Activated CD4-positive, alpha-beta T cell treated with anti-CD3 and anti-CD28 coated beads, Interleukin-2, amount 50 U/mL, for 16 hours (primary cell): ENCODE measurements at regions not wholly inside any gene's neighbourhood (a gene's known extent, or its start where the extent isn't known, plus 50 kb on each side); places are given as distances from the start of the nearest gene placed in this dataset.
"Not testable (repeated sequence)": the region's sequence is repeated elsewhere in the genome, so short reads cannot be mapped to it uniquely, and the experiment has no call there.

Source experiments
- DNase-seq: peaks from one replicate; pipeline ENCODE4 v3.0.0-alpha.2; 2020

DNA sequence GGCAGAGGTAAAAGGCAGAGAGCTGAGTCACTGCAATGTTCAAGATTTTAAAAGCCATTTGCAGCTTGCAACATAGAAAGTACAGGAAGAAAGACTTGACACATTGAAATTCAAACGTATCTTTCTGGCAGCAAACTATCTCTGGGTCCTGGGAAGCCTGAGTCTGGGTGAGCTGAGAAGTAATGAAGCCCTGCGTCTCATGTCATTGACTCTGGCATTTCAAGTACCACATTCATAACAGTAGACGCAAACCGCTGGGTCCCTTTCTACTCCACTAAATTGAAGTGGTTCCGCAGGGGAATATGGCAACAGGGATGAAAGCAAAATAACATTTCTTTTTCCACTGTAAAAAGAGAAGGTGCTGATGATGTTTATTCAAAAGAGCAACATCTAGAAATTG, 694.3 kb downstream of the BRINP1 start:
- no peak for DNase-seq

DNA sequence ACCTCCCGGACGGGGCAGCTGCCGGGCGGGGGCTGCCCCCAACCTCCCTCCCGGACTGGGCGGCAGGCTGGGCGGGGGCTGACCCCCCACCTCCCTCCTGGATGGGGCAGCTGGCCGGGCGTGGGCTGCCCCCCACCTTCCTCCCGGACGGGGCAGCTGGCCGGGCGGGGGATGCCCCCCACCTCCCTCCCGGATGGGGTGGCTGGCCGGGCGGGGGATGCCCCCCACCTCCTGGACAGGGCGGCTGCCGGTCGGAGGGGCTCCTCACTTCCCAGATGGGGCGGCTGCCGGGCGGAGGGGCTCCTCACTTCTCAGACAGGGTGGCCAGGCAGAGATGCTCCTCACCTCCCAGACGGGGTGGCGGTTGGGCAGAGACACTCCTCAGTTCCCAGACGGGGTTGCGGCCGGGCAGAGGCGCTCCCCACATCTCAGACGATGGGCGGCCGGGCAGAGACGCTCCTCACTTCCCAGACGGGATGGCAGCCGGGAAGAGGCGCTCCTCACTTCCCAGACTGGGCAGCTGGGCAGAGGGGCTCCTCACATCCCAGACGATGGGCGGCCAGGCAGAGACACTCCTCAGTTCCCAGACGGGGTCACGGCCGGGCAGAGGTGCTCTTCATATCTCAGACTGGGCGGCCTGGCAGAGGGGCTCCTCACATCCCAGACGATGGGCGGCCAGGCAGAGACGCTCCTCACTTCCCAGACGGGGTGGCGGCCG, 691.1 kb downstream of the BRINP1 start:
- DNase-seq: not testable (repeated sequence)

DNA sequence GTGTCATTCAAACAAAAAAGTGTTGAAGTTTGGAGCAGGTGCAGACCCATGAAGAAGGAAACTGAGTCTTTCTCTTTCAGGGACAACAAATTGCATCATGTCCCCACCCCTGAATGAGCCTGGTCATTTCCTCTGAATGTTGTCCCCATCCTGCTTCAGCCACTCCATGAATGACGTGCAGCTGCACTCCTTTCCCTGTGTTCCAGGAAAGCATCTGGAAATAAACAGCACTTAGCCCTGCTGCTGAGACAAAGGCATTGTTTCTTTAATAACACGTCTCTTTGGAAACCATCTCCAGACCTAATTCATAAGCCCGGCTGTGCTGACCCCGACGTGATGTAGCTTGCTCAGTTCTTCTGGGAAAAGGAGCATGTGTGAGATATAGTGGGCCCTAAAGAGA, 682.3 kb downstream of the BRINP1 start:
- no peak for DNase-seq

DNA sequence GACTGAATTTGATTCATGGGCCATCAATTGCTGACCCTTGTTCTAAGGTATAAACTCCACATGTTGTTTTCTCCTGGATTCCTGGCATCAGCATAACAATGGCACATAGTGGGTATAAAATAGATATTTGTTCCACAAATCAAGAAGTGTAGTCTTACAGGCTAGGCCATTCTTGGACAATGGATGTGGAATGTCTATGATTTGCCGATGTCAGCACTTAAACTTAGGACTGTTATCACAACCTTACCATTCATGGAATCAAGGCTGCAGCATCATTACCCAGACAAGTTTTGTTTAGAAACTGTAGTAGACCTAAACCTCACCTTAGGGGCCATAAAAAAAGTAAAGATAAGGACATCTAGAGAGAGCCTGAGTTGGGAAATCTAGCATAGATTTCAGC, 680.0 kb downstream of the BRINP1 start:
- DNase-seq: no peak

DNA sequence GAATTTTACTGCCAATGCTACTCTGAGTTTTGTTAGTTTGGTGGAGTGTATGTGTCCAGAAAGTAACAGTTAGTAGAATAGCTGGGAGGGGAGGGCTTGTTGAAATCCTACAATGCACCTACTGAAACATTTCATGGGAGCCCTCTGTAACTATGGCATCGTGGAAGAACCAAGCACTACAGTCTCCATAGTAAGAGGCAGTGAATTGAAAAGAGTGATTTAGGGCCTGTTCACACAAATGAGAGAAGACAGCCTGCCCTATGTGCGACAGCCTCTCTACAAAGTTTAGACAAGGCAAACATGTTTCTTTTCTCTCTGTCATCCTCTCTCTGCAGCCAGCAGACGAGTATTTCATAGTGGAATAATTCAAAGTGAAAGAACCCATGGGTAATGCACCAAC, 676.6 kb downstream of the BRINP1 start:
- no peak for DNase-seq

DNA sequence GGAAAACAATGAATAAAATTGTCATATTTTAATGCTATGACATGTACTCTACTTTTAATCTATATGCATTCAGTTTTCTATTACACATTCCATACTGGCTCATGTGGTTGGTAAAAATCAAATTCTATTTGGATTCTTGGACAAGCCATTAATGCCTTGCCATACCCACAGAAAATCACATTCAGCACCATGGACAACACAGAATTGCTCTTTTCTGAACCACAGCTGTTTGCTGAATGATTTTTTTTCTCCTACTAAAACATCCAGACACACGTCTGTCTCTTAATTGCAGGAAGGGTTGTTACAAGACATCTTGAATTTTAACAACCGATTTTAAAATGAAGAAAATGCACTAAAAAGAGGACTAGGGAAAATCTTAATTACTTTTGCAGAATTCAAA, 675.6 kb downstream of the BRINP1 start:
- DNase-seq: no peak

DNA sequence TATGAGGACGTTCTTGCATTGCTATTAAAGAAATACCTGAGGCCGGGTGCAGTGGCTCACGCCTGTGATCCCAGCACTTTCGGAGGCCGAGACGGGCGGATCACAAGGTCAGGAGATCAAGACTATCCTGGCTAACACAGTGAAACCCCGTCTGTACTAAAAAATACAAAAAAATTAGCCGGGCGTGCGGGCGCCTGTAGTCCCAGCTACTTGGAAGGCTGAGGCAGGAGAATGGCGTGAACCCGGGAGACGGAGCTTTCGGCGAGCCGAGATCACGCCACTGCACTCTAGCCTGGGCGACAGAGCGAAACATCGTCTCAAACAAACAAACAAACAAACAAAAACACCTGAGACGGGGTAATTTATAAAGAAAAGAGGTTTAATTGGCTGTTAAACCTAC, 674.0 kb downstream of the BRINP1 start:
- DNase-seq: not testable (repeated sequence)

DNA sequence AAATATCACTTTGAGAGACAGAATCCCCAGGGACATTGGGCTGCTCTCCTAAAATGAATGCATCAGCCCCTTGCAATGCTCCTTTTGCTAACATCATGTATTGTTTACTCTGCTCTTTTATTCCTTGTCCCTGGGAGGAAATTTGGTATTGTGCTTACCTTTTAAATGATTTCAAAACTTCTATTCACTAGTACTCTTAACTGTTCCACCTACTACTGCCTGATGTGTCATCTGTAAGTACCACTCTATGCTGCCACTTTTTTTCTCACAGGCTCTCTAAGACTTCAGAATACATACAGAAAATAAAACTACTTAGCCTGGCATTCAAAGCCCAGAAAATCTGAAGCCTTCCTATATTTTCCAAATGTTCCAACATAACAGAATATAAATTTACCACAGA, 667.2 kb downstream of the BRINP1 start:
- DNase-seq: no peak

DNA sequence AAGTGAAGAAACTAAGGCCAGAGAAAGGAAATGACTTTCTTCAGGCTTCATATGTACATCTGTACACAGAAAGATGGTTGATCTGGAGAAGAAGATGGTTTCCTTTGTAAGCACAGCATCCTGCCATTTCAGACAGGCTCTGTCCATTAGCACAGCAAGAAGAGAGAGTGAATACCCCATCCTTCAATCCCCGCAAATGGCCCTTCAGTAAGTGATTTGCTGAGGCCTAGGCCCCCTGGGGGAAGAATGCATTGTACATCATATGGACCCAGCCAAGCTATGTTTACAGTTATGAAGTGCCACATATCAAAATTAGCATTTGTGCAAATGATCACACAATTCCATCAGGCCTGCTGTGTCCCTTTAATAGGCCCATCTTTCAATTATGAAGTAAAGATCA, 657.4 kb downstream of the BRINP1 start:
- DNase-seq: no peak

DNA sequence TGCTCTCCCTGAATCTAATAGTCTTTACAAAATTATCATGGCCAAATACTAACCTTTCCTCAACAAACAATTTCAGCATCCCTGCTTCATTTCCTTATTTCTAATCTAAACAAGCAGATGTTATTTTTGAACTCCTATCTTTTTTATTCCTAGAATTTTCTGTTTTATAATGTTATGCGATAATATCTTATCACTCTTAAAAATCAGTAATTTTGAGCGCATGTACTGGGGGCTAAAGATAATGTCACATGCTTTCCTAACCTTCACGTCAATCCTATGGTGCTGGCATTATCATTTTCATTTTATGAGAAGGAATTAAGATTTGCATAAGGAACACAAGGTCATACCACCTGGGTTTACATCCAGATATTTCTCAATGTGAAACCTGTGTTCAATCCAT, 648.0 kb downstream of the BRINP1 start:
- DNase-seq: no peak

DNA sequence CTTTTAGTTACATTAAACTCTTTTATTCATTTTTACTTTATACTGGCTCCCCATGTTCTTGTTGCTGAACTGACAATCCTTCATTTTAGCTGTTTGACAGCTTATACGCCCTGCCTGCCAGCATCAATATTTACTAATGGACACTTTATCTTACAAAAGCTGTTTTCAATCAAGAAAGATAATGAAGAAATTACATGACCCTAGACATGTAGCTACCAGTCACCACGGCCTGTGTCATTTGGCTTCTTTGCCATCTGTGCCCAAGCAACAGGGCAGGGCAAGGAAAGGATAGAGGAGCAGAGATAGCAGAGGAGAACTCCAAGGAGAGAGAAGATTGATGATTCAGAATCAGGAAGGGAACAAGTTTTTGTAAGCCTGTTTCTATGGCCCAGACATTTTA, 647.3 kb downstream of the BRINP1 start:
- no peak for DNase-seq

DNA sequence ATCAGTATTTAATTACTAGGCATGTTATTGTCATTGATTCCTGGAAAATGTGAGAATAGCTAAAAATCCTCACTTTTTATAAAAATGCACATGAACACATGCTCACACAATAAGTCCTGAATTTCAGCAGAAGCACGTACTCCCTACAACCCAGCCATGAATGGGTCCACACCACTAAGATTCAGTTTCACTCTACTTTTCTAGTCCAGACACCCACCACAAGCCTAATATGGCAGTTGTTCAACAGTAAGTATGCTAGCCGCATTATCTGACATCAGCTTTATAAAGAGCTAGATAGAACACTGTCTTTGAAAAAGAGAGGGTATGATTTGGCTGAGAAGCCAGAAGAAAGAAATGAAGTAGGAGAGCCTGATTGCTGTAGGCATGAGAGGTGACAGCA, 639.3 kb downstream of the BRINP1 start:
- DNase-seq: no peak

DNA sequence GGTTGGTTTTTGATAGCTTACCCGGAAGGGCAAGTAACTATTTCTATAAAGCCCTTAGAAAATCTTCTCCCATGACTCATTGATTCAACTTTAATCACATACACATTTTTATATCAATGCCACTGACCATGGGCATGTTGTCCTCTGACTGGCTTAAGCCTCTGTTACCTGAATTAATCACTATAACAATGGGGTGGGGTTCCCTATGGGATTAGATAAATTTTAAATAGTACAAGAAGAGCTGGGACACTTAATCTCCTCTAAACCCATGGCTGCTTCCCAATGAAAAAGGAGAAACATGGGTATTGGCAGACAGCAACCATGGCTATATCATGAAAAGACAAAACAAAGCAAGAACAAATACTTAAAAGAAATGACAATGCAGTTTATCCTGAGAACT, 636.2 kb downstream of the BRINP1 start:
- no peak for DNase-seq

DNA sequence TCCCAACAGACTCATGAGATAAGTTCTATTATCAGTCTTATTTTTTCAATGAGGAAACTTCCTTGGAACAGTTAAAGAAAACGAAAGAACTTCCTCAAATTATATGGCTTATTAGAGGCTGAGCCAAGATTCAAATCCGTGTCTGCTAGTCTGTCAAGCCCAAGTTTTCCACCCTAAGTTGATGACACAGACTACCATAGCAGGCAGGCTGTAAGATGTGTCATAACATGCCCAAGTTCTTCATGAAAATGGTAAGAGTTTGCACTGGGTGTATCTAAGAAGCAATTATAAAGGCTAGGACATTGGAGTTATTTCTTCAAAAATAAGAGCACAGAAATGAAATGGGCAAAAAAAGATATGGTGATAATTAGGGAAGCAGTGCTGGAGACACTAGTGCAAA, 634.5 kb downstream of the BRINP1 start:
- no peak for DNase-seq

DNA sequence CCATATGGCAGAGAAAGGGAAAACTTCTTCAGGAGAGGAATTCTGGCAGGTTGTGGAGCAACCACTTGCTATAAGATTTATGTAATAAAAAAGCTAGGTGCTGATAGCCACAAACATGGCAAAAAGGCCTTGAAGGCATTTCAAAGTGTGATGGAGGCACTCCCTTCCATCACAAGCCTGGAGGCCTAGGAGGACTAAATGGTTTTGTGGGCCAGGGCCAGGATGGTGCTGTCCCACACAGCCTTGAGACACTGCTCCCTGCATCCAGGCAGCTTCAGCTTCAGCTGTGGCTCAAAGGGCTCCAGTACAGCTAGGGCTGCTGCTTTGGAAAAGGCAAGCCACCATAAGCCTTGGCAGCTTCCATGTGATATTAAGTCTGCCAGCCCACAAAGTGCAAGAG, 632.8 kb downstream of the BRINP1 start:
- no peak for DNase-seq

DNA sequence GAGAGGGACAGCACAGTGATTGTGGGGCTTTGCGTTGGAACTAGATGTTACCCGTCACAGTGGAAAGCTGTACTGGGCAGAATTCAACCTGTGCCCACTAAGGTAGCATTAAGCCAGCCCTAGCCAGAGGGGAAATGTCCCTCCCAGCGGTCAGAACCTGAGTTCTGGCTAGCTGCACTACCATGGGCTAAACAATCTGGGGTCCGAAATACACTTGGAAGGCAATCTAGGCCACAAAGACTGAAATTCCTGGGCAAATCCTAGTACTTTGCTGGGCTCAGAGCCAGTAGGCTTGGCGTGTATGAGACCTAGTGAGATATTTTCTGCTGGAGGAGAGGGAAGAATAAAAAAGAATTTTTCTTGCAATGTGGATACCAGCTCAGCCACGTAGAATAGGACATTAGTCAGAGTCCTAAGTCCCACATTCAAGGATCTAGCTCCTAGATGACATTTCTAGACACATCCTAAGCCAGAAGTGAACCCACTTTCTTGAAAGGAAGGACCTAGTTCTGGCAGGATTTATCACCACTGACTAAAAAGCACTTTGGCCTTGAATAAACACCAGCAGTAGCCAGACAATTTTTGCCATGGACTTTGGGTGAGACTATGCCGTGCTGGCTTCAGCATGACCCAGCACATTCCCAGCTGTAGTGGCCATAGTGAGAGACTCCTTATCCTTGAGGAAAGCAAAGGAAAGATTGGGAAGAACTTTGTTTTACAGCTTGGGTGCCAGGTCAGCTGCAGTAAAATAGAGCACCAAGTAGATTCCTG, 618.0 kb downstream of the BRINP1 start:
- no peak for DNase-seq

DNA sequence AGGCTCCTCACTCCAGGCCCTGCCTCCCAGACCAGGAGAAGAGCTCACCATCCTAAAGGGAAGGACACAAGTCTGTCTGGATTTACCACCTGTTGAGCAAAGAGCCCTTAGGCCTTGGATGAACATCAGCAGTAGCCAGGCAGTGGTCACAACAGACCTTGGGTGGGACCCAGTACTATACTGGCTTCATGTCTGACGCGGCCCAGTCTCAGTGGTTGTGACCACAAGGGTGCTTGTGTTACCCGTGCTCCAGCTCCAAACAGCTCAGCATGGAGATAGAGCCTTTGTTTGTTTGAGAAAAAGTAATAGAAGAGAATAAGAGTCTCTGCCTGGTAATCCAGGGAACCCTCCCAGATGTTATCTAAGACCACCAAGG, 617.4 kb downstream of the BRINP1 start:
- DNase-seq: no peak

DNA sequence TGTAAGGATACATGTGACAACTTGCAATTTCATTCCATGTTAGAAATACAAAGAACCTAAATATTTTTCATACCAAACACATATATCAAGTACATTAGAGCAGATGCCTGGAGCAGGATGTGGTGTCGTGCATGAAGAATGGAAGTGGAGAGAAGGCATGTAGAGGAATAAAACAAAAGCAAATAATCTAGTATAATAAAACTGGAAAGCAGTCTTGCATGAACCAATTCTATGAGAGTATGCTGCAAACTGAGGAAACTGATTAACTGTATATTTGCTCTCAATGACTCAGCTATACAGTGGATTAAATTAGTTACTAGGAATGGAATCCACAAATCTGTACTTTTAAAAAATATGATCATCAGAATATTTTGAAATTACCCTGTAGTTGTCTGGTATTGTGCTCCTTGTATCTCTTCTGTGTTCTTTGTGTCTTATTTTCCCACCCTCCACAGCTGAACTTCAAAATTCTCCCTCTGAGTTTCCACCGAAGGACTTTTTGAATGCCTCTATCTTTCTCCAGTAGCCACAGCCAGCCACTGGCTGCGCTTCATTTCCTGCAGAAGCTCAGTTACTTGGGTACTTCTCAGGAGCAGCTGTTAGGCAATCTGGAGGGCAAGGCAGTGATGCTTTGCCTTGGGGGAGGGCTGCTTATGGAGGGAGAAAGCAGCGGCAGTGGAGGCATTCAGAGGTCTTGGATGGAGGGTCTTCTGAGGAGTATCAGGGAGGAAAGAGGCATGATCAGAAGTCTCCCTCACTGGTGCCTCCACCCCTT, 608.0 kb downstream of the BRINP1 start:
- DNase-seq: no peak

DNA sequence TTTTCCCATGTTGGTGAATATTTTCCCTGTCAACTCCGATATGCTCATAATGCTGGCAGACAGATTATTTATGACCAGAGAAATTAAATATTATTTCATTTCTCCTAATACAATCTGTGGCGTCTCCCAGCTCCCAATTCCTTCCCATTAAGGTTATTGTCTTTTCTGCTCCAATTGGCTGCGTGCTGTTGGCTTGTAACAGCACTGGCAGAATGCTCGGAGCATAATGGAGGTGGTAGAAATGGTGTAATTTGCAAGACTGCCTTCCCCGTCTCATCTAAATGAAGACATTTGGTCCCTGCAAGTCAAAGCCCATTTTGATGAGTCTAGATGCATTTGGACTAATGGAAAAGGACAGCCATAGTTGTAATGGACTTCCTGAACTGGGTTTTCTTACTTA, 601.7 kb downstream of the BRINP1 start:
- no peak for DNase-seq

DNA sequence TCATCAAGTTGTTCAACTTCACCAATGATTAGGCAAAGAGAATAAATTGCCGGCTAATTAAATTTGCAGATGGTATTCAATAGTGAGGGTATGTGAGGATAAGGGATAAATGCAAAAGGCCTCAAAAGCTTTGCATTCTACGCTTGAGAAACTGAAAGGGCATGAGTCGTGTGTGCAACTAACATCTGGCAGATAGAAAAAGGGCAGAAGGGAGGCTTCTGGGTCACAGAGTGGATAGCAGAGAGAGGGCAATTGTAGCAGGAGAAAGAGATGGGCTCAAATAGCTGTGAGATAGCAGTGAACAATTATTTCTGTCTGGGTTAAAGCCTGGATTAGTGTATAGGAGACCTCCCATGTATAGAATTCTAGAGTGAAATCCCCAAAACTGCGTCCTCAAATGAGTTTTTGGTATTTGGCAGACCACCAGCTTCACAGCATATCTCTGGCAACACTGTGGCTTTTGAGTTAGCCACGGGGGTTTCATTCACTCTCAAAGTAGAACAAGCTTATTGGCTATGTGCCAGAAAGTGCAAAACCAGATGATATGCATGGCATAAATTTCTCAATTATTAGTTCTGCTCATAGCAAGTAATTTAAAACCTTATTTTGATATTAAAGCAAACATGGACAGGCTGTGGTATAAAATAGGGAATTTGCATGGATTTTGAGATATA, 586.3 kb downstream of the BRINP1 start:
- DNase-seq: no peak

DNA sequence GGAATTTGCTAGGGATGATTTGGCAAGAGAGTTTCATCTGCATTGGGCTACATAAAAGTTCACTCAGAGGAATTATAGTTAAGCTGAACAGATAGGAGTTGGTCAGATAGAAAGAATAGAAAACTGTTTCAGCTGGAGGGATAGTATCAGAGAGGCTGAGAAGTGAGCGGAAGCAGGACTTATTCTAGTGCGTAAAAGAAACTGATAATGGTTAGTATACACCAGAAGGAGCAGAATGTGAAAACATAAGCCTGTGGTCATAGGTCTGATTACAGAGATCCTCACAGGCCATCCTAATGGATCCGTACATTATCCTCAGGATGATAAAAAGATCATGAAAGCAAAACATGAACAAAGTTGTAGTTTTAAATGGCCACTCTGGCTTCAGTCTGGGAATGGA, 585.2 kb downstream of the BRINP1 start:
- DNase-seq: no peak

DNA sequence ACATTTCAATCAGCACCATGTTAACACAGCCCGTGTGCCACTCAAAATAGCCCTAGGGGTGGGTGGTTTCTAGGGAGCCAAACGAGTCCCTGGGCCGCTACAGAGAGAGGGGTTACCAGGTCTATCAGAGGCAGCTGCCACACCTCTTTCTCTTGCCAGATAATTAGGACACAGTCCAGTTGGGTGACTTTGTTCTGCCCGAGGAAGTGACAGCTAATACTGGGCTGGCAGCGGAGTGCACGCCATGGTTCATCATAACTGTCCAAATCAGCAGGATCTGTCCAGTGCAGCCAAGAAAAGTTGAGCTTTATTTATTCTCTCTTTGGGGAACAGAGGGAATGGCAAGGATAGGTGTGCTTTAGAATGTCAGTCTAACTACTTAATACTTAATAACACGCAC, 583.8 kb downstream of the BRINP1 start:
- no peak for DNase-seq

DNA sequence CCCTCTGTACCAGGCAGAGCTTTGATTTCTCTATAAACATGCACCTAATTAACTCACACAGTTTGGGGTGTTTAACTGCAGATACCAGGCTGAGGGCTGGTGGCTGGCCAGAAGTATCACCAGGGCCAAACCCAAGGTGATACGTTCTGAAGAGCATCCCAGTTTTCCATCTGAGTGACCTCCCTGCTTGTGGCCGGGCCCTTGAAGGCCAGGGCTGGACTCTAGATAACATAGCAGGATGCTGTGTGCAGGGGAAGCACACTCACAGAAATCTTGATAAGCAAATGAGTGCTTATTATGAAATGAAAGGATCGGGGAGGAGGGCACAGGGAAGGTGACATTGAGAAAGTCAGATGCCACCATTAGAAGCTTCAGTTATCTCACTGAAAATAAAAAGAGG, 582.4 kb downstream of the BRINP1 start:
- no peak for DNase-seq
